DOHH2 (cell line): ENCODE measurements at regions not wholly inside any gene's neighbourhood (a gene's known extent, or its start where the extent isn't known, plus 50 kb on each side); places are given as distances from the start of the nearest gene placed in this dataset.

ENCODE experiments used
- EZH2phosphoT487 ChIP-seq: fragments of 200-600 bp; sonication (generic); IDR thresholded peaks from 2 replicates; pipeline ENCODE4 v1.6.1; 2017; ENCODE audit warnings: borderline replicate concordance, mild to moderate bottlenecking, antibody characterized with exemption, low read length, moderate library complexity, mixed read lengths
- TF ChIP-seq, protein P1 (sequence below): fragments of 200-600 bp; sonication (generic); IDR thresholded peaks from one replicate; pipeline ENCODE4 v1.5.1; 2014; ENCODE audit warnings: antibody characterized with exemption, mild to moderate bottlenecking, low read depth, low read length; ENCODE audit not compliant: poor library complexity, severe bottlenecking

GRCh38 chr1:218699421-218699820, 354.3 kb downstream of the TGFB2 start:
- TF ChIP-seq EZH2phosphoT487: no peak
- TF ChIP-seq, protein P1, sequence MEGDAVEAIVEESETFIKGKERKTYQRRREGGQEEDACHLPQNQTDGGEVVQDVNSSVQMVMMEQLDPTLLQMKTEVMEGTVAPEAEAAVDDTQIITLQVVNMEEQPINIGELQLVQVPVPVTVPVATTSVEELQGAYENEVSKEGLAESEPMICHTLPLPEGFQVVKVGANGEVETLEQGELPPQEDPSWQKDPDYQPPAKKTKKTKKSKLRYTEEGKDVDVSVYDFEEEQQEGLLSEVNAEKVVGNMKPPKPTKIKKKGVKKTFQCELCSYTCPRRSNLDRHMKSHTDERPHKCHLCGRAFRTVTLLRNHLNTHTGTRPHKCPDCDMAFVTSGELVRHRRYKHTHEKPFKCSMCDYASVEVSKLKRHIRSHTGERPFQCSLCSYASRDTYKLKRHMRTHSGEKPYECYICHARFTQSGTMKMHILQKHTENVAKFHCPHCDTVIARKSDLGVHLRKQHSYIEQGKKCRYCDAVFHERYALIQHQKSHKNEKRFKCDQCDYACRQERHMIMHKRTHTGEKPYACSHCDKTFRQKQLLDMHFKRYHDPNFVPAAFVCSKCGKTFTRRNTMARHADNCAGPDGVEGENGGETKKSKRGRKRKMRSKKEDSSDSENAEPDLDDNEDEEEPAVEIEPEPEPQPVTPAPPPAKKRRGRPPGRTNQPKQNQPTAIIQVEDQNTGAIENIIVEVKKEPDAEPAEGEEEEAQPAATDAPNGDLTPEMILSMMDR: no peak
